ENCODE measurements at regions not wholly inside any gene's neighbourhood (a gene's known extent, or its start where the extent isn't known, plus 50 kb on each side); places are given as distances from the start of the nearest gene placed in this dataset.

GRCh38 chr14:39861229-39861600 lies 429.0 kb upstream of the FBXO33 start:
- no peak for TF ChIP-seq CTCF (IDR thresholded peaks at IDR 0.05)
- TF ChIP-seq, protein P1, sequence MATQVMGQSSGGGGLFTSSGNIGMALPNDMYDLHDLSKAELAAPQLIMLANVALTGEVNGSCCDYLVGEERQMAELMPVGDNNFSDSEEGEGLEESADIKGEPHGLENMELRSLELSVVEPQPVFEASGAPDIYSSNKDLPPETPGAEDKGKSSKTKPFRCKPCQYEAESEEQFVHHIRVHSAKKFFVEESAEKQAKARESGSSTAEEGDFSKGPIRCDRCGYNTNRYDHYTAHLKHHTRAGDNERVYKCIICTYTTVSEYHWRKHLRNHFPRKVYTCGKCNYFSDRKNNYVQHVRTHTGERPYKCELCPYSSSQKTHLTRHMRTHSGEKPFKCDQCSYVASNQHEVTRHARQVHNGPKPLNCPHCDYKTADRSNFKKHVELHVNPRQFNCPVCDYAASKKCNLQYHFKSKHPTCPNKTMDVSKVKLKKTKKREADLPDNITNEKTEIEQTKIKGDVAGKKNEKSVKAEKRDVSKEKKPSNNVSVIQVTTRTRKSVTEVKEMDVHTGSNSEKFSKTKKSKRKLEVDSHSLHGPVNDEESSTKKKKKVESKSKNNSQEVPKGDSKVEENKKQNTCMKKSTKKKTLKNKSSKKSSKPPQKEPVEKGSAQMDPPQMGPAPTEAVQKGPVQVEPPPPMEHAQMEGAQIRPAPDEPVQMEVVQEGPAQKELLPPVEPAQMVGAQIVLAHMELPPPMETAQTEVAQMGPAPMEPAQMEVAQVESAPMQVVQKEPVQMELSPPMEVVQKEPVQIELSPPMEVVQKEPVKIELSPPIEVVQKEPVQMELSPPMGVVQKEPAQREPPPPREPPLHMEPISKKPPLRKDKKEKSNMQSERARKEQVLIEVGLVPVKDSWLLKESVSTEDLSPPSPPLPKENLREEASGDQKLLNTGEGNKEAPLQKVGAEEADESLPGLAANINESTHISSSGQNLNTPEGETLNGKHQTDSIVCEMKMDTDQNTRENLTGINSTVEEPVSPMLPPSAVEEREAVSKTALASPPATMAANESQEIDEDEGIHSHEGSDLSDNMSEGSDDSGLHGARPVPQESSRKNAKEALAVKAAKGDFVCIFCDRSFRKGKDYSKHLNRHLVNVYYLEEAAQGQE (IDR thresholded peaks at IDR 0.05; ENCODE audit: insufficient read depth in 1 of 2, low read depth in 2 of 2, low read length in 1 of 2) = no peak
- no peak for TF ChIP-seq SIN3A (IDR thresholded peaks at IDR 0.05; ENCODE audit: borderline replicate concordance, insufficient read depth, low read depth, low read length)
- POLR2A ChIA-PET = no interaction called here
- ATAC-seq (no peak), DNase-seq (ENCODE audit: low read depth, low spot score) (no peak)
- Histone ChIP-seq H3K4me1 (ENCODE audit: control insufficient read depth, insufficient read depth, low read length) (no peaks in the 10 kb centered on the region), H3K27me3 (ENCODE audit: control insufficient read depth, insufficient read depth, low read length) (no peaks in the 10 kb centered on the region), H3K27ac (ENCODE audit: low read length) (no peak overlapping the region), H3K36me3 (ENCODE audit: control insufficient read depth, insufficient read depth, low read length) (no peaks in the 10 kb centered on the region), H3K4me3 (ENCODE audit: low read depth in 2 of 2, low read length in 2 of 2) (no peak overlapping the region), H3K9me3 (ENCODE audit: control insufficient read depth, insufficient read depth, low read depth, low read length) (no peaks in the 10 kb centered on the region)
- in situ Hi-C loops (cut with HindIII; ENCODE audit: low pct_unique_long_range_greater_than_20kb, low sequenced_read_pairs) = no loop called here
- CTCF ChIA-PET = no interaction called here
- BruUV-seq (replicated peaks) = no TSS peak
- intact Hi-C loops (cut with micrococcal nuclease; ENCODE audit: unreplicated experiment) = no loop called here

GRCh38 chr14:39860596-39861228 lies 428.5 kb upstream of the FBXO33 start:
- H3K27me3 ChIP-seq (ENCODE audit: control insufficient read depth, insufficient read depth, low read length) = no peaks in the 10 kb centered on the region
- H3K4me1 ChIP-seq (ENCODE audit: control insufficient read depth, insufficient read depth, low read length) = no peaks in the 10 kb centered on the region
- no peak overlapping the region for H3K4me3 ChIP-seq (ENCODE audit: low read depth in 2 of 2, low read length in 2 of 2)
- TF ChIP-seq POLR2AphosphoS5 (IDR thresholded peaks at IDR 0.05; ENCODE audit: low read depth, low read length) (no peak), CTCF (IDR thresholded peaks at IDR 0.05) (no peak), TCF7L2 (IDR thresholded peaks at IDR 0.05; ENCODE audit: low read depth, low read length) (no peak), SIN3A (IDR thresholded peaks at IDR 0.05; ENCODE audit: borderline replicate concordance, insufficient read depth, low read depth, low read length) (no peak)
- TF ChIP-seq, protein P1 (IDR thresholded peaks at IDR 0.05; ENCODE audit: insufficient read depth in 1 of 2, low read depth in 2 of 2, low read length in 1 of 2) = no peak
- ChIA-PET CTCF (no interaction called here), POLR2A (no interaction called here)
- no peaks in the 10 kb centered on the region for H3K9me3 ChIP-seq (ENCODE audit: control insufficient read depth, insufficient read depth, low read depth, low read length)
- ATAC-seq (no peak), DNase-seq (ENCODE audit: low read depth, low spot score) (no peak)
- no peaks in the 10 kb centered on the region for H3K36me3 ChIP-seq (ENCODE audit: control insufficient read depth, insufficient read depth, low read length)
- intact Hi-C loops (cut with micrococcal nuclease; ENCODE audit: unreplicated experiment) (no loop called here), in situ Hi-C loops (cut with HindIII; ENCODE audit: low pct_unique_long_range_greater_than_20kb, low sequenced_read_pairs) (no loop called here)
- no peak overlapping the region for H3K27ac ChIP-seq (ENCODE audit: low read length)
- no TSS peak for BruUV-seq (replicated peaks)

Data from Panc1 (cell line).